ENCODE measurements at regions not wholly inside any gene's neighbourhood (a gene's known extent, or its start where the extent isn't known, plus 50 kb on each side); places are given as distances from the start of the nearest gene placed in this dataset.

- H3K4me3 Mint-ChIP-seq (ENCODE audit: low read depth) = no peak overlapping the region
- H3K4me1 Mint-ChIP-seq (ENCODE audit: low read depth) = peaks cover 2% of the 10 kb centered on the region
- peaks cover 5% of the 10 kb centered on the region for H3K9me3 Mint-ChIP-seq
- no peak for DNase-seq (ENCODE audit: low spot score)
- intact Hi-C loops (cut with micrococcal nuclease) = no loop called here
- no peaks in the 10 kb centered on the region for H3K36me3 Mint-ChIP-seq (ENCODE audit: low read depth)
- H3K27me3 Mint-ChIP-seq (ENCODE audit: low read depth) = no peaks in the 10 kb centered on the region
- H3K27ac Mint-ChIP-seq = no peak overlapping the region
Measured at GRCh38 chr9:108139900-108140299, 650.3 kb upstream of the KLF4 start.

DNA sequence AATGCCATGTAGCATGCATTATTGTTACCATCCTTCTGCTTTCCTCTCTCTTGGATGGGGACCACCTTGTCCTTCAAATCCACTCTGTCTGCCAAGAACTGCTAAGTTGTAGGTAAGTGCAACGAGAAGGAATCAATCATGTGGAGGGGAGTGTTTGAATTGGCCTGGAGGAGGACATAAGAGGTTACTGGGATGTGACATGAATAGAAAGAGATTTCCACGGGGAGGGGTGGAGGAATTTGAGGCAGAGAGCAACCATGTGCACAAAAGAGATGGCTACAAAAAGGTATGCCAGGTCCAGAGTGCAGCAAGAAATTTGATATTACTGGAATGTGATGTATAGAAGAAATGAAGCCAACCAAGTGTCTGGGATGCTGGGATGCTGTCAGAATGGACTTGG lies 648.9 kb upstream of the KLF4 start:
- H3K27ac Mint-ChIP-seq = no peak overlapping the region
- no peak for DNase-seq (ENCODE audit: low spot score)
- peaks cover 2% of the 10 kb centered on the region for H3K4me1 Mint-ChIP-seq (ENCODE audit: low read depth)
- H3K27me3 Mint-ChIP-seq (ENCODE audit: low read depth) = no peaks in the 10 kb centered on the region
- intact Hi-C loops (cut with micrococcal nuclease) = no loop called here
- H3K4me3 Mint-ChIP-seq (ENCODE audit: low read depth) = no peak overlapping the region
- peaks cover 5% of the 10 kb centered on the region for H3K9me3 Mint-ChIP-seq
- H3K36me3 Mint-ChIP-seq (ENCODE audit: low read depth) = no peaks in the 10 kb centered on the region

GRCh38 chr9:108136656-108137055 lies 647.1 kb upstream of the KLF4 start:
- H3K36me3 Mint-ChIP-seq (ENCODE audit: low read depth) = no peaks in the 10 kb centered on the region
- H3K27me3 Mint-ChIP-seq (ENCODE audit: low read depth) = no peaks in the 10 kb centered on the region
- no peak overlapping the region for H3K27ac Mint-ChIP-seq
- intact Hi-C loops (cut with micrococcal nuclease) = no loop called here
- H3K4me3 Mint-ChIP-seq (ENCODE audit: low read depth) = no peak overlapping the region
- H3K4me1 Mint-ChIP-seq (ENCODE audit: low read depth) = no peaks in the 10 kb centered on the region
- no peak for DNase-seq (ENCODE audit: low spot score)
- peaks cover 5% of the 10 kb centered on the region for H3K9me3 Mint-ChIP-seq

GRCh38 chr9:108134486-108135128 lies 645.0 kb upstream of the KLF4 start:
- Mint-ChIP-seq H3K27me3 (ENCODE audit: low read depth) (no peaks in the 10 kb centered on the region), H3K9me3 (no peaks in the 10 kb centered on the region), H3K36me3 (ENCODE audit: low read depth) (no peaks in the 10 kb centered on the region), H3K4me1 (ENCODE audit: low read depth) (no peaks in the 10 kb centered on the region), H3K4me3 (ENCODE audit: low read depth) (no peak overlapping the region), H3K27ac (no peak overlapping the region)
- no peak for DNase-seq (ENCODE audit: low spot score)
- intact Hi-C loops (cut with micrococcal nuclease) = no loop called here

GRCh38 chr9:108133680-108134079 lies 644.1 kb upstream of the KLF4 start:
- Mint-ChIP-seq H3K9me3 (no peaks in the 10 kb centered on the region), H3K4me1 (ENCODE audit: low read depth) (no peaks in the 10 kb centered on the region), H3K36me3 (ENCODE audit: low read depth) (no peaks in the 10 kb centered on the region), H3K4me3 (ENCODE audit: low read depth) (no peak overlapping the region), H3K27ac (no peak overlapping the region), H3K27me3 (ENCODE audit: low read depth) (no peaks in the 10 kb centered on the region)
- intact Hi-C loops (cut with micrococcal nuclease) = no loop called here
- no peak for DNase-seq (ENCODE audit: low spot score)

GRCh38 chr9:108133101-108133500 lies 643.5 kb upstream of the KLF4 start:
- Mint-ChIP-seq H3K36me3 (ENCODE audit: low read depth) (no peaks in the 10 kb centered on the region), H3K9me3 (no peaks in the 10 kb centered on the region), H3K4me1 (ENCODE audit: low read depth) (no peaks in the 10 kb centered on the region), H3K27ac (no peak overlapping the region), H3K4me3 (ENCODE audit: low read depth) (no peak overlapping the region), H3K27me3 (ENCODE audit: low read depth) (no peaks in the 10 kb centered on the region)
- intact Hi-C loops (cut with micrococcal nuclease) = no loop called here
- no peak for DNase-seq (ENCODE audit: low spot score)

DNA sequence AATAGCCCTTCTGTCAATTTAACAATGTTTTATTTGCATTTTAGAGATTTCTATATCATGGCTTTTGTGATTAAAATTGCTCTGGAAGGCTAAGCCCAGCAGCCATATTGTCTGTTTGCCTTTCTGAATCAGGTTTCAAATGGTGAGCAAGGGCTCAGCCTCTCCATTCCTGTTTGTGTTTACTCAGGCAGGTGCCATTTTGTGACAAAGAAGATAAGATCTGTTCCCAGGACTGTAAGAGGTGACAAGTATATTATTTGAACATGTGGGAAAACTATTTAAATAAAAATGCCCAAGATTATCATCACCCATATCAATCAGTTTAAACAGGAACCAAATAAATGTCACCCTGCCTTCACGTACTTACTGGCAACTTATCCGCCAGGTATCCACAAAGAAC lies 641.3 kb upstream of the KLF4 start:
- Mint-ChIP-seq H3K9me3 (no peaks in the 10 kb centered on the region), H3K27me3 (ENCODE audit: low read depth) (no peaks in the 10 kb centered on the region), H3K27ac (no peak overlapping the region), H3K36me3 (ENCODE audit: low read depth) (no peaks in the 10 kb centered on the region), H3K4me3 (ENCODE audit: low read depth) (no peak overlapping the region), H3K4me1 (ENCODE audit: low read depth) (no peaks in the 10 kb centered on the region)
- intact Hi-C loops (cut with micrococcal nuclease) = no loop called here
- DNase-seq (ENCODE audit: low spot score) = no peak

- no peak for DNase-seq (ENCODE audit: low spot score)
- H3K4me3 Mint-ChIP-seq (ENCODE audit: low read depth) = no peak overlapping the region
- no peaks in the 10 kb centered on the region for H3K27me3 Mint-ChIP-seq (ENCODE audit: low read depth)
- H3K9me3 Mint-ChIP-seq = no peaks in the 10 kb centered on the region
- intact Hi-C loops (cut with micrococcal nuclease) = no loop called here
- H3K4me1 Mint-ChIP-seq (ENCODE audit: low read depth) = no peaks in the 10 kb centered on the region
- no peaks in the 10 kb centered on the region for H3K36me3 Mint-ChIP-seq (ENCODE audit: low read depth)
- no peak overlapping the region for H3K27ac Mint-ChIP-seq
Measured at GRCh38 chr9:108125625-108126024, 636.1 kb upstream of the KLF4 start.

- DNase-seq (ENCODE audit: low spot score) = no peak
- Mint-ChIP-seq H3K9me3 (peaks cover 12% of the 10 kb centered on the region), H3K4me1 (ENCODE audit: low read depth) (no peaks in the 10 kb centered on the region), H3K27me3 (ENCODE audit: low read depth) (no peaks in the 10 kb centered on the region), H3K27ac (no peak overlapping the region), H3K36me3 (ENCODE audit: low read depth) (no peaks in the 10 kb centered on the region), H3K4me3 (ENCODE audit: low read depth) (no peak overlapping the region)
- intact Hi-C loops (cut with micrococcal nuclease) = no loop called here
Measured at GRCh38 chr9:108119530-108120113, 630.1 kb upstream of the KLF4 start.

GRCh38 chr9:108117795-108118194 lies 628.2 kb upstream of the KLF4 start:
- Mint-ChIP-seq H3K36me3 (ENCODE audit: low read depth) (no peaks in the 10 kb centered on the region), H3K9me3 (peaks cover 12% of the 10 kb centered on the region), H3K27ac (no peak overlapping the region), H3K4me3 (ENCODE audit: low read depth) (no peak overlapping the region), H3K4me1 (ENCODE audit: low read depth) (peaks cover 5% of the 10 kb centered on the region), H3K27me3 (ENCODE audit: low read depth) (no peaks in the 10 kb centered on the region)
- DNase-seq (ENCODE audit: low spot score) = no peak
- intact Hi-C loops (cut with micrococcal nuclease) = no loop called here

DNA sequence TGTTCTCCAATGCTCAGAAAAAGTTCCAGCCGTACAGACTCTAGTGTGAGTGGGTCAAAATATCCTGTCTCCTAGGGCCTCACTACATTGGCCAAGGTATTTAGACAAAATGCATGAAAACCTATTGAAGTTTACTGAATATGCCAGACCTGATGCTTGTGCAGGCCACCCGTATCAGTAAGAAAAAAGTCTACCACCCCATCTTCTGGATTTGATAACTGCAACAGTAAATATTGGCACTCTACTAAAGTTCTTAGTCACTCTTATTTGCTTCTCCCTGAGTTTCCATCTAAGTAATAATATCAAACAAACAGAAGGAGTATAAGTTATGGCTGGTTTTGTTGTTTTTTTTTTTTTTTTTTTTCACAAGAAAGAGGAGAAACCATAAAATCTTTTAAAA lies 627.7 kb upstream of the KLF4 start:
- no peak overlapping the region for H3K4me3 Mint-ChIP-seq (ENCODE audit: low read depth)
- no peaks in the 10 kb centered on the region for H3K27me3 Mint-ChIP-seq (ENCODE audit: low read depth)
- peaks cover 6% of the 10 kb centered on the region for H3K4me1 Mint-ChIP-seq (ENCODE audit: low read depth)
- H3K36me3 Mint-ChIP-seq (ENCODE audit: low read depth) = no peaks in the 10 kb centered on the region
- H3K9me3 Mint-ChIP-seq = peaks cover 12% of the 10 kb centered on the region
- no peak for DNase-seq (ENCODE audit: low spot score)
- no peak overlapping the region for H3K27ac Mint-ChIP-seq
- intact Hi-C loops (cut with micrococcal nuclease) = no loop called here

DNA sequence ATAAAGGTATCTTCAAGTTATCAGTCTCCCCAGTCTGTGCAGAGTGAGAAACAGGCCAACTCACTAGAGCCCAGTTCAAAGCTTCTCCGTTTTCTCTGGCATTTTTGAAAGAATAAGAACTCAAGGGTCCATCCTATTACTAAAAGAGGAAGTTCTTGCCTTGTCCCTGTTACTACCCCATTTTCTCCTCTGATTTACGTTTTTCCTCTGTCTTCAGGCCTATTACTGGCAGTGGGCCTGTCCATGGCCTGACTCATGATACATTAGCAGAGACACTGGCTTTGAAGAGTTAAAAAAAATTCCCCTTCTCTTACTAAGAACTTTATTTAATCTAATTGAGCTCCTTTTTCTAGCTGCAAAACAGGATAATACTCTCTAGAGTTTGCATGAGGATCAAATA lies 624.0 kb upstream of the KLF4 start:
- Mint-ChIP-seq H3K4me3 (ENCODE audit: low read depth) (no peak overlapping the region), H3K4me1 (ENCODE audit: low read depth) (peaks cover 6% of the 10 kb centered on the region), H3K9me3 (peaks cover 12% of the 10 kb centered on the region), H3K36me3 (ENCODE audit: low read depth) (no peaks in the 10 kb centered on the region), H3K27ac (no peak overlapping the region), H3K27me3 (ENCODE audit: low read depth) (no peaks in the 10 kb centered on the region)
- DNase-seq (ENCODE audit: low spot score) = no peak
- intact Hi-C loops (cut with micrococcal nuclease) = no loop called here

DNA sequence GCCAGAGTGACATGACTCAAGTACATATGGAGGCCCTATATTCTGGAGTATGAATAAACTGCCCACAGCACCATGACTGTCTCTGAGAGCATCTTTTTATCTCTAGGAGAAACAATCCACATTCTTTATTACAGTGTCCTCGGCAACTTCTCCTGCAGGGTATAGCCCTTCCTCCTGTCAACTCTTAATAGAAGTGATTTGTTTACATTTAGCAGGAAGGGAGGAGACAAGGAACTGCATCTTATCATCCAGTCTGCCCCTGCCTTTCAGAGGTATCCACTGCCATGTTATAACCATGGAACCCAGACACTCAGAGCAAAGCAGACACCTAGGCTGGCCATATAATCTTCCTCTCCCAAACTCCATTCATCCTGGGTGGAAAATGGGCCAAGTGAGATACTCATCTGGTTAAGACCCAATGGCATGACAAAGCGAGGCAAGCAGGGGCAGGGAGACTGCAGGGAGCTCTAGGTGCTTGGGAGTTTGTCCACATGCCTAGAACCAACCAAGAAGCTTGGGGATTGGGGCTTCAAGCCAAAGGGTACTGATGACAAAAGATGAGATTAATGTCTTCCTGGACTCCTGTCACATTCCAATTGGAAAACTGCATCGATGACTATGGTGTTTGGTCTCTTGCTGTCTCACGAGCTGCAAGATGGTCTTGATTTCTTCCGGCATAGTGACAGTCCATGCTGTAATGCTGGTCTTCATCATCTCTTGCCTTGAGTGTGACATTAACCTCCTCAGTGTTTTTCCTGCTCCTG lies 620.5 kb upstream of the KLF4 start:
- Mint-ChIP-seq H3K27me3 (ENCODE audit: low read depth) (no peaks in the 10 kb centered on the region), H3K36me3 (ENCODE audit: low read depth) (no peaks in the 10 kb centered on the region)
- DNase-seq (ENCODE audit: low spot score) = no peak

More for the DNA sequence above, 620.5 kb upstream of the KLF4 start:
- intact Hi-C loops (cut with micrococcal nuclease) = no loop called here
- no peaks in the 10 kb centered on the region for H3K9me3 Mint-ChIP-seq
- H3K27ac Mint-ChIP-seq = no peak overlapping the region
- H3K4me3 Mint-ChIP-seq (ENCODE audit: low read depth) = no peak overlapping the region
- peaks cover 6% of the 10 kb centered on the region for H3K4me1 Mint-ChIP-seq (ENCODE audit: low read depth)
